ENCODE measurements at regions not wholly inside any gene's neighbourhood (a gene's known extent, or its start where the extent isn't known, plus 50 kb on each side); places are given as distances from the start of the nearest gene placed in this dataset.

DNA sequence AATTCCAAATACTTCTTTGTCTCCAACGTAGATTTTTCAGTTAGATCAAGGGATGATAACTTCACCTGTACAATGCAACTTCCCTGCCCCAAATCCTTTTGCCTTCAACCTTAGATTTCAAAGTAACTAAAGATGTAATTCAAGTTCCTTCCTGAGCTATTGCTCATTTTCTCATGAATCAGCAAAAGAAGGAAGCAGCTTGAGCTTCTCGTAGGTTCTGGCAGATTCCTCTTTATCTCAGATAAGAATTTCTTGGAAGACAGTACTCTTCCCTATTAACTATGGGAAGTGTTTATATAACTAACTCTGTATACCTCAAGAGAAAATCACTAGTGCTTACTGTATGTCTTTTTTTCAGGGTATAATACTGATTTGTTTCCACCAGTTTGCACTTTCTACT is 203.8 kb downstream of the RASSF9 start:
- no peak for DNase-seq
- Mint-ChIP-seq H3K27ac (no peak overlapping the region), H3K4me1 (no peaks in the 10 kb centered on the region), H3K36me3 (no peaks in the 10 kb centered on the region), H3K4me3 (no peak overlapping the region), H3K27me3 (no peaks in the 10 kb centered on the region), H3K9me3 (peaks cover 3% of the 10 kb centered on the region)
- CTCF ChIA-PET = no interaction called here

DNA sequence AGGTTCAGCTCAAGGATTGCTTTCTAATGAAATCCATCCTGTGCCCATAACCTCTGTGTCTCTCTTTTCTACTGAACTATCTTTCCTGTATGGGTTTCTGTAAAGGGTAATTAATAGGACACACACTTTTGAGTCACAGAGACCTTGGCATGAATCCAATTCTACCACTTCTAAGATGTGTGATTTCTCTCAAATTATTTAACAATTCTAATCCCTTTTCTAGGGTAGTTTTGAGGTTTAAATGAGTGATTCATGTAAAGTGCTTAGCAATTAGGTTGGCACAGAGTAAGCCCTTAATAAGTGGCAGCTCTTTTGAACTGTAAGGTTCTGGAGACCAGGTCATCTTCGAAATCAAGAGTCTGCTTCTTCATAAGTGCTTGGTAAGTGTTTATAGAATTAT is 202.7 kb downstream of the RASSF9 start:
- Mint-ChIP-seq H3K27ac (no peak overlapping the region), H3K4me3 (no peak overlapping the region), H3K9me3 (peaks cover 2% of the 10 kb centered on the region), H3K4me1 (no peaks in the 10 kb centered on the region), H3K36me3 (no peaks in the 10 kb centered on the region), H3K27me3 (no peaks in the 10 kb centered on the region)
- CTCF ChIA-PET = no interaction called here
- DNase-seq = no peak

DNA sequence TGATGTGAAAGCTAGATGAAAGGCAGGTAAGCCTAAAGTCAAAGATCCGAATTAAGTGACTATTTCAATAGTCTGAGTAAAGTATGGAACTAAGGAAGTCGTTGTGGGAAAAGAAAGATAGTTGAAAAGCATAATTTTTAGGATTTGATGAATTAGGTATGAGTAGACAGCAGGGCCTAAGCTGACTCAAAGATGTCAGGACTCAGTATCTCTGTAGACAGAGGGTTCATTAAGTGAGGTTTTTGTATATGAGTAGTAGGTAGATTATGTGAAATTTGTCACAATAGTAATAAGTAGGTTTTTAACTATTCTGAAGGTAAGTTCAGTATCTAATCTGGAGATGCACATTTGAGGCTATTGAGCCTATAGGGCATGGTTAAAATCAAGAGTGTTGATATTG is 196.4 kb downstream of the RASSF9 start:
- H3K36me3 Mint-ChIP-seq = no peaks in the 10 kb centered on the region
- DNase-seq = no peak
- CTCF ChIA-PET = no interaction called here
- no peaks in the 10 kb centered on the region for H3K9me3 Mint-ChIP-seq
- no peaks in the 10 kb centered on the region for H3K27me3 Mint-ChIP-seq
- no peak overlapping the region for H3K27ac Mint-ChIP-seq
- no peaks in the 10 kb centered on the region for H3K4me1 Mint-ChIP-seq
- no peak overlapping the region for H3K4me3 Mint-ChIP-seq

DNA sequence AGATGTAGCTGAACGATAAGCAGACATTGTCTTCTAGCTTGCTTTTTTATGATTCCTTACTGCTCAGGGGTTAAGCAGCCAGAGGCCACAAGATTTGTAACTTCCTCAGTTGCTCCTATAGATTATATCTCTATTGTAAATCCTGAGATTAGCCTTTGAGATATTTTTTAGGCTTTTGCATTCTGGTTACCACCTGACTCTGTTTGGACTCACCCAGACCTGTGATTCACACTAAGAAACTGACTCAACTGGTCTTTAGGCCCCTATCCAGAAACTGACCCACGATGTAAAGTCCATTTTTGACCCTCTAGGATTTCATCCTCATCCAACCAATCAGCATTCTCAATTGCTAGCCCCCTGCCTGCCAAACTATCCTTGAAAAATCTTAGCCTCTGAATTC is 194.4 kb downstream of the RASSF9 start:
- H3K36me3 Mint-ChIP-seq = no peaks in the 10 kb centered on the region
- H3K27ac Mint-ChIP-seq = no peak overlapping the region
- no peaks in the 10 kb centered on the region for H3K9me3 Mint-ChIP-seq
- H3K27me3 Mint-ChIP-seq = no peaks in the 10 kb centered on the region
- no peak overlapping the region for H3K4me3 Mint-ChIP-seq
- CTCF ChIA-PET = no interaction called here
- H3K4me1 Mint-ChIP-seq = no peaks in the 10 kb centered on the region
- no peak for DNase-seq

DNA sequence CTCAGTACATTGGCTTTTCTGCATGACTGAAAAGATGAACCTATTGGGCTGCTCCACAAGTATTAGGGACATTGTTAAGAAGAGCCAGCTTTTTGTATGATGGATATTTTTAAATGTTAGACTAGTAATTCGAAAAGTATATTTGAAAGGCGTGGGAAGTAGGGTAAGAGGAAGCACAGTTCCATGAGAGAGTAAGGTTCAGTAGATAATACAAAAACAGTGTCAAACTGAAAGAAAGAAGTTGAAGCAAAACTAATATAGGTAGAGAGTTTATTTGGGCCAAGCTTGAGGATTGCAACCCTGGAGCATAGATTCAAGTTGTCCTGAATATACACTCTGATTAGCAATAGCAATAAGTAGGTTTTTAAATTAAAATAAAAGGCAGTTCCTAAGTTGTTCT is 193.9 kb downstream of the RASSF9 start:
- Mint-ChIP-seq H3K4me3 (no peak overlapping the region), H3K27ac (no peak overlapping the region), H3K36me3 (no peaks in the 10 kb centered on the region), H3K4me1 (no peaks in the 10 kb centered on the region), H3K9me3 (no peaks in the 10 kb centered on the region), H3K27me3 (no peaks in the 10 kb centered on the region)
- CTCF ChIA-PET = no interaction called here
- DNase-seq = no peak

DNA sequence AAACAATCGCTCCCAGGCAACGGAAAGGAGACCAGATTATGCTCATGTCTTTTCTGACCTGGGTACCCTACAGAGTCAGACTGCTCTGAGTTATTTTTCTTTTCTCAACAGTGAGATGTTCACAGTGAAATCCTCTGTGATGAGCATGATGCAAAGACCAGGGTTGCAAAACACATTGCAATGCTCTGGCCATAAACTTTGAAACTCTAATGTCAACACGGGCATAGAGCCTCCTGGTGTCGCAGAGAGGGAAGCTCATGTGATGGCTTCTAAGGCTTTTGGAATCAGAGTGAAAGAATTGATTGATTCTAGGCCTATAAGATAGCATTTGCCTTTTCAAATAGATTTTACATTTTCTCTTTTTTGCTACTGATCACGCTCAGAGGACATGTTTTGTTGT is 193.4 kb downstream of the RASSF9 start:
- no peak overlapping the region for H3K27ac Mint-ChIP-seq
- H3K4me3 Mint-ChIP-seq = no peak overlapping the region
- no peaks in the 10 kb centered on the region for H3K4me1 Mint-ChIP-seq
- no peaks in the 10 kb centered on the region for H3K36me3 Mint-ChIP-seq
- no peaks in the 10 kb centered on the region for H3K9me3 Mint-ChIP-seq
- CTCF ChIA-PET = no interaction called here
- no peaks in the 10 kb centered on the region for H3K27me3 Mint-ChIP-seq
- no peak for DNase-seq

GRCh38 chr12:85644508-85644907 is 191.7 kb downstream of the RASSF9 start:
- CTCF ChIA-PET = no interaction called here
- H3K9me3 Mint-ChIP-seq = no peaks in the 10 kb centered on the region
- DNase-seq = no peak
- H3K36me3 Mint-ChIP-seq = no peaks in the 10 kb centered on the region
- no peaks in the 10 kb centered on the region for H3K4me1 Mint-ChIP-seq
- no peak overlapping the region for H3K27ac Mint-ChIP-seq
- no peak overlapping the region for H3K4me3 Mint-ChIP-seq
- no peaks in the 10 kb centered on the region for H3K27me3 Mint-ChIP-seq

GRCh38 chr12:85653731-85654455 is 182.3 kb downstream of the RASSF9 start:
- Mint-ChIP-seq H3K9me3 (peaks cover 18% of the 10 kb centered on the region), H3K27me3 (no peaks in the 10 kb centered on the region), H3K36me3 (no peaks in the 10 kb centered on the region), H3K4me1 (no peaks in the 10 kb centered on the region), H3K27ac (no peak overlapping the region), H3K4me3 (no peak overlapping the region)
- DNase-seq = no peak
- CTCF ChIA-PET = no interaction called here

- H3K9me3 Mint-ChIP-seq = peaks cover 18% of the 10 kb centered on the region
- H3K27ac Mint-ChIP-seq = no peak overlapping the region
- DNase-seq = no peak
- H3K36me3 Mint-ChIP-seq = no peaks in the 10 kb centered on the region
- H3K4me1 Mint-ChIP-seq = no peaks in the 10 kb centered on the region
- H3K4me3 Mint-ChIP-seq = no peak overlapping the region
- CTCF ChIA-PET = no interaction called here
- H3K27me3 Mint-ChIP-seq = no peaks in the 10 kb centered on the region
Measured at GRCh38 chr12:85654456-85654840, 181.8 kb downstream of the RASSF9 start.

- Mint-ChIP-seq H3K27ac (no peak overlapping the region), H3K9me3 (peaks cover 10% of the 10 kb centered on the region), H3K4me3 (no peak overlapping the region), H3K36me3 (no peaks in the 10 kb centered on the region), H3K4me1 (no peaks in the 10 kb centered on the region), H3K27me3 (no peaks in the 10 kb centered on the region)
- CTCF ChIA-PET = no interaction called here
- DNase-seq = no peak
Measured at GRCh38 chr12:85656561-85656960, 179.6 kb downstream of the RASSF9 start.

DNA sequence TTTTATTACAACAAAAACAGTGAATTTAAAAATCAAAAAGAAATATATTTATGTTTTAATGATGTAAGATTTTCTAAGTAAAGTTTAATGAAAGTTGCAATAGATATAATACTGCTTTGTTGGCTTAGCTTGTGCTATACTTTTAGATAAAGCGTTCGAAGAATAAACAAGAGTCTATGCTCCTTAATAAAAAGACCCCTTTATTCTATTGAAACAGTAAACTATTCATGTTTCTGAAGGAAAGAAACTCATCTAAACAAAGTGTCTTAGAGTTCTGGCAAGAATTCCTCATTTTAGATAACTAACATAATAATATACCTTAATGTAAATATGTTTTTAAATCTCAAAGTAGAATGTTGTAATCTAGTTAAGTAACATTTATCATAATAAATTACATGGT is 179.0 kb downstream of the RASSF9 start:
- no peak for DNase-seq
- Mint-ChIP-seq H3K9me3 (peaks cover 11% of the 10 kb centered on the region), H3K27ac (no peak overlapping the region), H3K4me3 (no peak overlapping the region), H3K36me3 (no peaks in the 10 kb centered on the region), H3K27me3 (no peaks in the 10 kb centered on the region), H3K4me1 (no peaks in the 10 kb centered on the region)
- CTCF ChIA-PET = no interaction called here

DNA sequence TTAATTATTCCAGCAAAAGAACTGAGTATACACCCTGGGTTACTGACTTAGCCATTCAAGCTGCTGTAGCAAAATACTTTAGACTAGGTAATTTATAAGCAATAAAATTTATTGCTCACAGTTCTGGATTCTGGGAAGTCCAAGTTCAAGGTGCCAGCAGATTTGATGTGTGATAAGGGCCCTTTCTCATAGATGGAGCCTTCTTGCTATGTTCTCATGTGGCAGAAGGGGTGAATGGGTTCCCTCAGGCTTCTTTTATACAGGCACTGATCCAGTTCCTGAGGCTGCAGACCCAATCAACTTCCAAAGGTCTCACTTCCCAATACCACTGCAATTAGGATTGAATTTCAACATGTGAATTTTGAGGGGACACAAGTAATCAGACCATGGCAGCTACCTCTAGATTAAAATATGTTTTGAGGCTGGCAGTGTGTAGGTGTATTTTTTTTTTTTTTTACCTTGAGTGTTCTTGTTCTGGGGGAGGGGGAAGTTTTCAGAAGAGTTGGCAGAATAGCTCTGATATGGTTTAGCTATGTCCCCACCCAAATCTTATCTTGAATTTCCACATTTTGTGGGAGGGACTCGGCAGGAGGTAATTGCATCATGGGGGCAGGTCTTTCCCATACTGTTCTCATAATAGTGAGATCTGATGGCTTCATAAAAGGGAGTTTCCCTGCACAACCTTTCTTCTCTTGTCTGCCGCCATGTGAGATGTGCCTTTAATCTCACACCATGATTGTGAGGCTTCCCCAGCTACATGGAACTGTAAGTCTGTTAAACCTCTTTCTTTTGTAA is 178.2 kb downstream of the RASSF9 start:
- Mint-ChIP-seq H3K27me3 (no peaks in the 10 kb centered on the region), H3K4me1 (no peaks in the 10 kb centered on the region), H3K36me3 (no peaks in the 10 kb centered on the region), H3K27ac (no peak overlapping the region), H3K9me3 (peaks cover 6% of the 10 kb centered on the region), H3K4me3 (no peak overlapping the region)
- CTCF ChIA-PET = no interaction called here
- DNase-seq = no peak

DNA sequence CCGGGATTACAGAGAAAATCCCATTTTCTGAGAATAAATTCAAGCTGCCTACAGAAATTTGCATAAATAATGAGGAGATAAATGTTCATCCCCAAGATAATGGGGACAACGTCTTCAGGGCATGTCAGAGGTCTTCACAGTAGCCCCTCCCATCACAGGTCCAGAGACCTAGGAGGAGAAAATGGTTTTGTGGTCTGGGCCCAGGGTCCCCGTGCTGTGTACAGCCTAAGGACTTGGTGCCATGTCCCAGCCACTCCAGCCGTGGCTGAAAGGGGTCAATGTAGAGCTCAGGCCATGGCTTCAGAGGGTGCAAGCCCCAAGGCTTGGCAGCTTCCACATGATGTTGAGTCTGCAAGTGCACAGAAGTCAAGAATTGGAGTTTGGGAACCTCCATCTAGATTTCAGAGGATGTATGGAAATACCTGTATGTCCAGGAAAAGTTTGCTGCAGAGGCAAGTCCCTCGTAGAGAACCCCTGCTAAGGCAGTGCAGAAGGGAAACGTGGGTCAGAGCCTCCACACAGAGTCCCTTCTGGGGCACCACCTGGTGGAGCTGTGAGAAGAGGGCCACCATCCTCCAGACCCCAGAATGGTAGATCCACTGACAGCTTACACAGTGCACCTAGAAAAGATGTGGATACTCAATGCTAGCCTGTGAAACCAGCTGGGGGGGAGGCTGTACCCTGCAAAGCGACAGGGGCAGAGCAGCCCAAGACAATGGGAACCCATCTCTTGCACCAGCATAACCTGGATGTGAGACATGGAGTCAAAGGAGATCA is 176.3 kb downstream of the RASSF9 start:
- Mint-ChIP-seq H3K4me1 (no peaks in the 10 kb centered on the region), H3K27ac (no peak overlapping the region), H3K27me3 (no peaks in the 10 kb centered on the region), H3K9me3 (peaks cover 6% of the 10 kb centered on the region), H3K36me3 (no peaks in the 10 kb centered on the region), H3K4me3 (no peak overlapping the region)
- no peak for DNase-seq
- CTCF ChIA-PET = no interaction called here

DNA sequence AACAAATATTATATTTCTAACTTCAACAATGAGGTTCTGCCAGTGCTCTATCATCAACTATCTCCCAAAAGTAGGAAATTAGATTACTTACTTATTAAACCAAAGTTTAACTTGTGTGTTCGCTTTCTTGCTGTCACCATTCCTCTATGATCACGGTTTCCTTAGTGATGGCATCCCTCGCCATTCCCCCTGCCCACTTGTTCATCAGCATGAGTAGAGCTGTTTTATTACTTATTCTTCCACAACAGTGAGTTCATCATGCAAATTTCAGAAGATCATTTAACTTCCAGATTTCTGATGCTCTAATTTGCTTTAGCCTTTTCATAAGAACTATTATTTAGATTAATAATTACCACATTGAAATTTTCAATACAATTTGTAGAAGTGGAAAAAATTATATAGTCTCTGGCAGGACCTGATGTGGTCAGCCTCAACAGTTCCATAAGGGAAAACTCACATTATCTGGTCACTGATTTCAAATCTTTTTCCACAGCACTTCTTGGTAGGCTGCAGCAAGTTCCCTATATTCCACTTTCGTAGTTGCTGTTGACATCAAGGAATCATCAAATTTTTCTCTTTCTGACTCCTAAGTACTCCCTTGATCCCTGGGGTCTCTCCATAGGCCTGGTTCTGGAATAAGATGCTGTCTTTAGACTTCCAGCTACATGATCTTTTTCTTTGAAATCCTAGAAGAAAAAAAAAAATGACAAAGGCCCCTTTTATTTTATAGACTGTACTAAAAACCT is 174.6 kb downstream of the RASSF9 start:
- no peak overlapping the region for H3K27ac Mint-ChIP-seq
- no peak for DNase-seq
- H3K4me1 Mint-ChIP-seq = no peaks in the 10 kb centered on the region
- peaks cover 6% of the 10 kb centered on the region for H3K9me3 Mint-ChIP-seq
- H3K36me3 Mint-ChIP-seq = no peaks in the 10 kb centered on the region
- H3K27me3 Mint-ChIP-seq = no peaks in the 10 kb centered on the region
- CTCF ChIA-PET = no interaction called here
- H3K4me3 Mint-ChIP-seq = no peak overlapping the region

Data from activated naive CD4-positive, alpha-beta T cell treated with anti-CD3 and anti-CD28 coated beads, Interleukin-2, amount 10 ng/mL, durations not matched to agents 7 days and 5 days (primary cell).